ENCODE measurements at regions not wholly inside any gene's neighbourhood (a gene's known extent, or its start where the extent isn't known, plus 50 kb on each side); places are given as distances from the start of the nearest gene placed in this dataset.

- no peak for ATAC-seq
- H3K9me3 ChIP-seq (ENCODE audit: control insufficient read depth in 2 of 3, low read length in 3 of 3): peaks cover 0 to 9% (median 0%) of the 10 kb centered on the region in 3 experiments
These were observed 131.4 kb downstream of the OR4C45 start for GRCh38 chr11:50164050-50164449.

GRCh38 chr11:50169634-50170033, 137.0 kb downstream of the OR4C45 start:
- H3K9me3 ChIP-seq (ENCODE audit: control insufficient read depth in 2 of 3, low read length in 3 of 3): peaks cover 0 to 4% (median 0%) of the 10 kb centered on the region in 3 experiments
- DNase-seq: no peak
- no peak for ATAC-seq
- Mint-ChIP-seq H3K9me3 (peaks cover 0 to 23% (median 10%) of the 10 kb centered on the region in 11 donors), H3K27ac (no peak overlapping the region), H3K27me3 (no peaks in the 10 kb centered on the region), H3K36me3 (peaks cover 0 to 3% (median 0%) of the 10 kb centered on the region in 5 donors), H3K4me1 (no peaks in the 10 kb centered on the region), H3K4me3 (no peak overlapping the region)
- no peaks in the 10 kb centered on the region for H3K4me1 ChIP-seq (ENCODE audit: control insufficient read depth in 2 of 2, insufficient read depth in 2 of 2, low read length in 2 of 2)
- no peaks in the 10 kb centered on the region for H3K36me3 ChIP-seq (ENCODE audit: control insufficient read depth in 2 of 3, insufficient read depth in 3 of 3, low read length in 3 of 3)
- H3K27me3 ChIP-seq (ENCODE audit: control insufficient read depth in 2 of 2, insufficient read depth in 2 of 2, low read length in 2 of 2): no peaks in the 10 kb centered on the region
- ChIA-PET POLR2A (no interaction called here), CTCF (no interaction called here)
- no peak overlapping the region for H3K4me3 ChIP-seq (ENCODE audit: low read length)
- no peak overlapping the region for H3K27ac ChIP-seq (ENCODE audit: low read depth, low read length)
- intact Hi-C loops (cut with micrococcal nuclease): no loop called here

More at GRCh38 chr11:50164050-50164449, 131.4 kb downstream of the OR4C45 start:
- intact Hi-C loops (cut with micrococcal nuclease): no loop called here
- Histone ChIP-seq H3K36me3 (ENCODE audit: control insufficient read depth in 2 of 3, insufficient read depth in 3 of 3, low read length in 3 of 3) (no peaks in the 10 kb centered on the region), H3K4me1 (ENCODE audit: control insufficient read depth in 2 of 2, insufficient read depth in 2 of 2, low read length in 2 of 2) (no peaks in the 10 kb centered on the region), H3K27me3 (ENCODE audit: control insufficient read depth in 2 of 2, insufficient read depth in 2 of 2, low read length in 2 of 2) (no peaks in the 10 kb centered on the region), H3K4me3 (ENCODE audit: low read length) (no peak overlapping the region), H3K27ac (ENCODE audit: low read depth, low read length) (no peak overlapping the region)
- no peaks in the 10 kb centered on the region for H3K27me3 Mint-ChIP-seq
- ChIA-PET POLR2A (no interaction called here), CTCF (no interaction called here)
- H3K4me3 Mint-ChIP-seq: no peak overlapping the region
- DNase-seq: no peak
- H3K27ac Mint-ChIP-seq: no peak overlapping the region
- H3K36me3 Mint-ChIP-seq: no peaks in the 10 kb centered on the region
- peaks cover 6 to 39% (median 15%) of the 10 kb centered on the region in 11 donors for H3K9me3 Mint-ChIP-seq
- no peaks in the 10 kb centered on the region for H3K4me1 Mint-ChIP-seq

DNA sequence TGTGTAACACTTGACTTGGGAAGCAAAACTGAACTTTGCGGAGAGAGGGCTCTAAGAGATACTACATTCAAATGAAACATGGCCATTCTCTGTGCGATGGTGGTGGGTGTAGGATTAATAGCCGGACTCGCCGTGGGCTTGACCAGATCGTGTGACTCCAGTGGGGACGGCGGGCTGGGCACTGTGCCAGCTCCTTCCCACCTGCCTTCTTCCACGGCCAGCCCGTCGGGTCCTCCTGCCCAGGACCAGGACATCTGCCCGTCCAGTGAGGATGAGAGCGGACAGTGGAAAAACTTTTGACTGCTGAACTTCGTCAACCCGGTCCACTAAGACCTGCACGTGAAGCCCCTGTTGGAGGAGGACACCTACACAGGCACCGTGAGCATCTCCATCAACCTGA, 137.4 kb downstream of the OR4C45 start:
- Histone ChIP-seq H3K27ac (ENCODE audit: low read depth, low read length) (no peak overlapping the region), H3K4me1 (ENCODE audit: control insufficient read depth in 2 of 2, insufficient read depth in 2 of 2, low read length in 2 of 2) (no peaks in the 10 kb centered on the region), H3K4me3 (ENCODE audit: low read length) (no peak overlapping the region), H3K36me3 (ENCODE audit: control insufficient read depth in 2 of 3, insufficient read depth in 3 of 3, low read length in 3 of 3) (no peaks in the 10 kb centered on the region), H3K27me3 (ENCODE audit: control insufficient read depth in 2 of 2, insufficient read depth in 2 of 2, low read length in 2 of 2) (no peaks in the 10 kb centered on the region), H3K9me3 (ENCODE audit: control insufficient read depth in 2 of 3, low read length in 3 of 3) (peaks cover 0 to 4% (median 0%) of the 10 kb centered on the region in 3 experiments)
- no peak overlapping the region for H3K27ac Mint-ChIP-seq
- H3K36me3 Mint-ChIP-seq: peaks cover 0 to 3% (median 0%) of the 10 kb centered on the region in 5 donors
- peaks cover 0 to 20% (median 9%) of the 10 kb centered on the region in 11 donors for H3K9me3 Mint-ChIP-seq
- DNase-seq (no peak), ATAC-seq (no peak)
- H3K4me3 Mint-ChIP-seq: no peak overlapping the region
- POLR2A ChIA-PET: no interaction called here
- intact Hi-C loops (cut with micrococcal nuclease): no loop called here
- CTCF ChIA-PET: no interaction called here
- no peaks in the 10 kb centered on the region for H3K27me3 Mint-ChIP-seq
- no peaks in the 10 kb centered on the region for H3K4me1 Mint-ChIP-seq

DNA sequence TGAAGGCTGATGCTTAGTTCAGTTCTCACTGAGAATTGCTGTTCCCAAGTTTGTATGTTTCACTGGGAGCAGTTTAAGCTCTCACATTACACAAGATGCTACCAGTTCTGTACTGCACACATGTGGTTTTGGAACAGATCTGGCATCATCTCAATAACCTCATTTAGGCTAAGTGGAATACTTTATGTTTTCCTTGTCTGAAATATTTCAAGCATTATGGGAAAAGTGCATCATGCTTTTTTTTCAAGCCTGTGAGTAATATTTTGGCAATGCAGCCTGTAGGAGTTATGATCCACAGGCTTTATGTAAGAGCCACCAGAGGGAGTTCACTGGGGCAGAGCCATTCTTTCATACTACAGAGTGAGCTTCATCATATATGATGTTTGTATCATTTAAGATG, 141.5 kb downstream of the OR4C45 start:
- H3K36me3 Mint-ChIP-seq: peaks cover 0 to 3% (median 0%) of the 10 kb centered on the region in 5 donors
- H3K4me1 ChIP-seq (ENCODE audit: control insufficient read depth in 2 of 2, insufficient read depth in 2 of 2, low read length in 2 of 2): no peaks in the 10 kb centered on the region
- no peaks in the 10 kb centered on the region for H3K27me3 Mint-ChIP-seq
- peaks cover 5 to 26% (median 10%) of the 10 kb centered on the region in 11 donors for H3K9me3 Mint-ChIP-seq
- no peaks in the 10 kb centered on the region for H3K27me3 ChIP-seq (ENCODE audit: control insufficient read depth in 2 of 2, insufficient read depth in 2 of 2, low read length in 2 of 2)
- DNase-seq (peak in 1 of 9 donors; percentile 7), ATAC-seq (no peak)
- H3K4me3 Mint-ChIP-seq: no peak overlapping the region
- no peaks in the 10 kb centered on the region for H3K36me3 ChIP-seq (ENCODE audit: control insufficient read depth in 2 of 3, insufficient read depth in 3 of 3, low read length in 3 of 3)
- no peak overlapping the region for H3K27ac ChIP-seq (ENCODE audit: low read depth, low read length)
- H3K27ac Mint-ChIP-seq: no peak overlapping the region
- no peaks in the 10 kb centered on the region for H3K9me3 ChIP-seq (ENCODE audit: control insufficient read depth in 2 of 3, low read length in 3 of 3)
- POLR2A ChIA-PET: no interaction called here
- H3K4me1 Mint-ChIP-seq: no peaks in the 10 kb centered on the region
- CTCF ChIA-PET: no interaction called here
- H3K4me3 ChIP-seq (ENCODE audit: low read length): no peak overlapping the region
- intact Hi-C loops (cut with micrococcal nuclease): no loop called here

GRCh38 chr11:50174975-50175374, 142.3 kb downstream of the OR4C45 start:
- Histone ChIP-seq H3K9me3 (ENCODE audit: control insufficient read depth in 2 of 3, low read length in 3 of 3) (no peaks in the 10 kb centered on the region), H3K36me3 (ENCODE audit: control insufficient read depth in 2 of 3, insufficient read depth in 3 of 3, low read length in 3 of 3) (no peaks in the 10 kb centered on the region), H3K27ac (ENCODE audit: low read depth, low read length) (no peak overlapping the region), H3K27me3 (ENCODE audit: control insufficient read depth in 2 of 2, insufficient read depth in 2 of 2, low read length in 2 of 2) (no peaks in the 10 kb centered on the region), H3K4me3 (ENCODE audit: low read length) (no peak overlapping the region), H3K4me1 (ENCODE audit: control insufficient read depth in 2 of 2, insufficient read depth in 2 of 2, low read length in 2 of 2) (no peaks in the 10 kb centered on the region)
- Mint-ChIP-seq H3K9me3 (peaks cover 2 to 20% (median 7%) of the 10 kb centered on the region in 11 donors), H3K36me3 (no peaks in the 10 kb centered on the region), H3K4me3 (no peak overlapping the region), H3K4me1 (no peaks in the 10 kb centered on the region), H3K27ac (no peak overlapping the region), H3K27me3 (no peaks in the 10 kb centered on the region)
- ATAC-seq (no peak), DNase-seq (peak in 2 of 9 donors; percentile 5 to 7)
- ChIA-PET POLR2A (no interaction called here), CTCF (no interaction called here)
- intact Hi-C loops (cut with micrococcal nuclease): no loop called here

GRCh38 chr11:50178737-50179136, 146.1 kb downstream of the OR4C45 start:
- H3K9me3 Mint-ChIP-seq: peaks cover 0 to 24% (median 8%) of the 10 kb centered on the region in 11 donors
- no peaks in the 10 kb centered on the region for H3K4me1 ChIP-seq (ENCODE audit: control insufficient read depth in 2 of 2, insufficient read depth in 2 of 2, low read length in 2 of 2)
- peak overlapping the region in 1 of 9 donors; percentile 10 for H3K27ac Mint-ChIP-seq
- no peaks in the 10 kb centered on the region for H3K36me3 Mint-ChIP-seq
- CTCF ChIA-PET: interaction anchor here (0.6 kb wide), 1 partner anchor 36 kb away, joined by 3 read pairs; no protein-coding TSS in a partner anchor
- POLR2A ChIA-PET: no interaction called here
- H3K9me3 ChIP-seq (ENCODE audit: control insufficient read depth in 2 of 3, low read length in 3 of 3): no peaks in the 10 kb centered on the region
- ATAC-seq (no peak), DNase-seq (peak in 2 of 9 donors; percentile 6 to 25)
- H3K4me1 Mint-ChIP-seq: no peaks in the 10 kb centered on the region
- no peak overlapping the region for H3K4me3 Mint-ChIP-seq
- H3K36me3 ChIP-seq (ENCODE audit: control insufficient read depth in 2 of 3, insufficient read depth in 3 of 3, low read length in 3 of 3): no peaks in the 10 kb centered on the region
- no peak overlapping the region for H3K27ac ChIP-seq (ENCODE audit: low read depth, low read length)
- H3K4me3 ChIP-seq (ENCODE audit: low read length): no peak overlapping the region
- no peaks in the 10 kb centered on the region for H3K27me3 Mint-ChIP-seq
- intact Hi-C loops (cut with micrococcal nuclease): no loop called here
- H3K27me3 ChIP-seq (ENCODE audit: control insufficient read depth in 2 of 2, insufficient read depth in 2 of 2, low read length in 2 of 2): no peaks in the 10 kb centered on the region

DNA sequence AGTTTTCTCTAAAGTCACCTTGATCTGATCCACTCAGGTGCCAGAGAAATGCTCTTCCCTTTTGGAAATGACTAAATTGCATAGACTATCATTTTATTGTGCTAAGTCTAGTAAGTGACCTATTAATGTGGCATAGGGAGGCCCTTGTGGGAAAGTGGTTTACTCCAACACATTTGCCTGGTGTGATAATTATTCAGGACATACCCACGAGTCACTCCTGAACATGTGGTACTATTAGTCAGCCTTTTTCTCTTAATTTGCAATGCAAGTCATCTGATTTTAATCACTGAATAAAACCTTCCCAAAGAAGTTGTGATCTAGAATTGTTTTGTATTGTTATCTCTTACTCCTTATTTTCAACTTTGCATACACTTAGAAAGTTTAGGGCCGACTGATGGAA, 148.7 kb downstream of the OR4C45 start:
- Mint-ChIP-seq H3K9me3 (peaks cover 6 to 42% (median 14%) of the 10 kb centered on the region in 11 donors), H3K27ac (no peak overlapping the region), H3K27me3 (no peaks in the 10 kb centered on the region), H3K36me3 (no peaks in the 10 kb centered on the region), H3K4me3 (no peak overlapping the region), H3K4me1 (no peaks in the 10 kb centered on the region)
- Histone ChIP-seq H3K27ac (ENCODE audit: low read depth, low read length) (no peak overlapping the region), H3K27me3 (ENCODE audit: control insufficient read depth in 2 of 2, insufficient read depth in 2 of 2, low read length in 2 of 2) (no peaks in the 10 kb centered on the region), H3K4me3 (ENCODE audit: low read length) (no peak overlapping the region), H3K36me3 (ENCODE audit: control insufficient read depth in 2 of 3, insufficient read depth in 3 of 3, low read length in 3 of 3) (no peaks in the 10 kb centered on the region), H3K9me3 (ENCODE audit: control insufficient read depth in 2 of 3, low read length in 3 of 3) (no peaks in the 10 kb centered on the region), H3K4me1 (ENCODE audit: control insufficient read depth in 2 of 2, insufficient read depth in 2 of 2, low read length in 2 of 2) (no peaks in the 10 kb centered on the region)
- ATAC-seq: no peak
- DNase-seq: no peak
- intact Hi-C loops (cut with micrococcal nuclease): no loop called here
- ChIA-PET POLR2A (no interaction called here), CTCF (no interaction called here)
